ENCODE measurements at regions not wholly inside any gene's neighbourhood (a gene's known extent, or its start where the extent isn't known, plus 50 kb on each side); places are given as distances from the start of the nearest gene placed in this dataset.

DNA sequence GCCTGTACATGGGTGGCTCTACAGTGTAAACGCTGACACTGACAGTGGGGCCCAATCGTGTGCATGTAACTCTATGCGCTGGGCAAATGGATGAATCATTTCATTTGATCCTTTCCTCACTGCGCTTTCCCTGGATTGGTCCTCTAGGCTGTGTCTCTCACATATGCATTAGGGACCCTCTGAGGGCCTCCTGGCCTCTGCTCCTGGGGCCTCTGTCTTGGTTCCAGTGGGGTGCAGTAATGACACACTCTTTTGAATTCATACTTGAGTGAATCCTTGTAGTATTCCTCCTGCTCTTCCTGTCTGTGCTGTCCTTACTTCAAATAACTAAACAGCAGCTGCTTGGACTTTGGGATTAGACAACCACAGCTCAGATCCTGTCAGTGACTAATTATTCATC, 176.5 kb upstream of the ADO start:
- H3K27me3 ChIP-seq (replicated peaks; ENCODE audit: insufficient read depth) = no peaks in the 10 kb centered on the region
- no peaks in the 10 kb centered on the region for H3K9me3 ChIP-seq
- no peak for ATAC-seq (ENCODE audit: insufficient number of reproducible peaks, low FRiP score, low read depth)
- no peak overlapping the region for H3K27ac ChIP-seq
- TF ChIP-seq, protein P1, sequence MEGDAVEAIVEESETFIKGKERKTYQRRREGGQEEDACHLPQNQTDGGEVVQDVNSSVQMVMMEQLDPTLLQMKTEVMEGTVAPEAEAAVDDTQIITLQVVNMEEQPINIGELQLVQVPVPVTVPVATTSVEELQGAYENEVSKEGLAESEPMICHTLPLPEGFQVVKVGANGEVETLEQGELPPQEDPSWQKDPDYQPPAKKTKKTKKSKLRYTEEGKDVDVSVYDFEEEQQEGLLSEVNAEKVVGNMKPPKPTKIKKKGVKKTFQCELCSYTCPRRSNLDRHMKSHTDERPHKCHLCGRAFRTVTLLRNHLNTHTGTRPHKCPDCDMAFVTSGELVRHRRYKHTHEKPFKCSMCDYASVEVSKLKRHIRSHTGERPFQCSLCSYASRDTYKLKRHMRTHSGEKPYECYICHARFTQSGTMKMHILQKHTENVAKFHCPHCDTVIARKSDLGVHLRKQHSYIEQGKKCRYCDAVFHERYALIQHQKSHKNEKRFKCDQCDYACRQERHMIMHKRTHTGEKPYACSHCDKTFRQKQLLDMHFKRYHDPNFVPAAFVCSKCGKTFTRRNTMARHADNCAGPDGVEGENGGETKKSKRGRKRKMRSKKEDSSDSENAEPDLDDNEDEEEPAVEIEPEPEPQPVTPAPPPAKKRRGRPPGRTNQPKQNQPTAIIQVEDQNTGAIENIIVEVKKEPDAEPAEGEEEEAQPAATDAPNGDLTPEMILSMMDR (IDR thresholded peaks at IDR 0.05) = no peak
- H3K36me3 ChIP-seq = no peaks in the 10 kb centered on the region
- no peaks in the 10 kb centered on the region for H3K4me1 ChIP-seq (ENCODE audit: control insufficient read depth in 1 of 2, low read depth in 2 of 2)
- DNase-seq (ENCODE audit: low spot score) = no peak
- no peak overlapping the region for H3K4me3 ChIP-seq

DNA sequence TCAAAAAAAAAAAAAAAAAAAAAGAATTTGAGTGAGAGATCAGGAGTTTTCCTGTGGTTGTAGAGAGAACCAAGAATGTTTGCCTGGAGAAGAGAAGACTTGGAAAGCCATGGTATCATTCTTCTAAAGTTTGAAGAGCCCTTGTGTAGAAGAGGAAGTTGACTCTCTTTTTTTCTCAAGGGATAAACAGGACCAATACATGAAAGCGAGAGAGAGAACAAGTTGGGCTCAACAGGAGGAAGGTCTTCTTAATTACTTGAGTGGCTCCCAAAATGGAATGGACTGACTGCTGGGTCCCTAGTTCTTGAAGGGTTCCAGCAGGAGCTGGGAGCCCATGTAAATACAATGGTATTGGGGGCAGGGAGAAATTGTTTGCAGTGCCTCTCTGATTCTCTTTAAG, 173.3 kb upstream of the ADO start:
- TF ChIP-seq, protein P1 (IDR thresholded peaks at IDR 0.05) = no peak

DNA sequence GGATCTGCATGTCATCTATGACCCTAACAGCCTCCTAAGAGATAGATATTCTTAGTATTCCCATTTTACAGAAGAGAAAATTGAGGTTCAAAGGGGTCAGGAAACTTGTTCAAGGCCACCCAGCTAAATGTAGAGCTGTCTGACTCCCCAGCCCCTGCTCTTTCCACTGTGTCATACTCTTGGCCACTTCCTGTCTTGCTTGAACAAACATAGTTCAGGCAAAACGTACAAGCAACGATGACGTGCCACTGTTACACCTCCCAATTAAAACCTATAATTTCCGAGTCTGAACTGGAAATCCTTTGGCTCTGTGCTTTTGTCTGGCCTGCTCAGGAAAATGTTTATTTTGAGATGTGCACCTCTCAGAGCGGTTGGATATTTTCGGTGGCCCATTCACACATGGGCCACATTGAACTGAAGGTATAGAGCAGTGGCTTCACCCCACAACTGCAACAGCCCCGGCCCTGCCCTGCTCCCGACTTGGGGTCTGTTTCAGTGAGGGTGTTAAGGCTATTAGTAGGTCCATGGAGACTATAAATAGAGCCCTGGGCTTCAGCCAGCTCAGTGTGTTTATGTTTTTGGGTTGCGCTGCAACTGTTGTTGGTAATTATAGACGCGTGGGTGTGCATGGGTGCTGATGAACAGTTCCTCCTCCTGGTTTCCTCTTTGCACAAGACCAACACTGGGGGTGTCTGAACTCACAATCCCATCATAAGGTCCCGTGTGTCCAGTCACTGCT, 172.3 kb upstream of the ADO start:
- TF ChIP-seq, protein P1 (IDR thresholded peaks at IDR 0.05) = no peak
- DNase-seq (ENCODE audit: low spot score) (no peak), ATAC-seq (ENCODE audit: insufficient number of reproducible peaks, low FRiP score, low read depth) (no peak)
- H3K27me3 ChIP-seq (replicated peaks; ENCODE audit: insufficient read depth) = no peaks in the 10 kb centered on the region
- no peaks in the 10 kb centered on the region for H3K36me3 ChIP-seq
- no peak overlapping the region for H3K4me3 ChIP-seq
- H3K27ac ChIP-seq = no peak overlapping the region
- H3K4me1 ChIP-seq (ENCODE audit: control insufficient read depth in 1 of 2, low read depth in 2 of 2) = peaks cover 0 to 4% of the 10 kb centered on the region in 2 donors
- H3K9me3 ChIP-seq = no peaks in the 10 kb centered on the region

More for the DNA sequence above, 173.3 kb upstream of the ADO start:
- DNase-seq (ENCODE audit: low spot score) = no peak
- H3K4me3 ChIP-seq = no peak overlapping the region
- H3K27ac ChIP-seq = no peak overlapping the region
- H3K36me3 ChIP-seq = no peaks in the 10 kb centered on the region
- H3K9me3 ChIP-seq = no peaks in the 10 kb centered on the region
- no peaks in the 10 kb centered on the region for H3K4me1 ChIP-seq (ENCODE audit: control insufficient read depth in 1 of 2, low read depth in 2 of 2)
- H3K27me3 ChIP-seq (replicated peaks; ENCODE audit: insufficient read depth) = no peaks in the 10 kb centered on the region
- no peak for ATAC-seq (ENCODE audit: insufficient number of reproducible peaks, low FRiP score, low read depth)

DNA sequence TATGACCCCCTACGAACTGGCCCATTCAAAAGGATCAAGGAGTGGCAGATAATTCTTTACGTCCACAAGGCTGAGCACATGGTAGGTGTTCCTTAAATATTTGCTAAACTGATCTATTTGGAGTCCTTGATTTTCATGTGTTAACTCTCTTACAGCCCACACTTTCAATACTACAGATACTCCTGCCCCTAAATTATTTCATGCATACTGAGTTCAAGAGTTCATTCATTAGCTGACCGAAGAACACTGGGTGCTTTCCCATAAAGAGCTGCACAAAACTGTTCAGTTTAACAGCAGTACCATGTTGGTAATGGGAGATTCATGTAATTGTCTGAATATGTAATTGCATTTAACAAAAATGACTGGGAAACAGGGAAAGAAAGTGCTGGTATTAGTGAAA, 170.5 kb upstream of the ADO start:
- Histone ChIP-seq H3K36me3 (no peaks in the 10 kb centered on the region), H3K9me3 (no peaks in the 10 kb centered on the region), H3K4me1 (ENCODE audit: control insufficient read depth in 1 of 2, low read depth in 2 of 2) (peaks cover 3 to 4% of the 10 kb centered on the region in 2 donors), H3K27ac (no peak overlapping the region), H3K27me3 (replicated peaks; ENCODE audit: insufficient read depth) (no peaks in the 10 kb centered on the region), H3K4me3 (no peak overlapping the region)
- TF ChIP-seq, protein P1 (IDR thresholded peaks at IDR 0.05) = no peak
- DNase-seq (ENCODE audit: low spot score) (no peak), ATAC-seq (ENCODE audit: insufficient number of reproducible peaks, low FRiP score, low read depth) (no peak)

DNA sequence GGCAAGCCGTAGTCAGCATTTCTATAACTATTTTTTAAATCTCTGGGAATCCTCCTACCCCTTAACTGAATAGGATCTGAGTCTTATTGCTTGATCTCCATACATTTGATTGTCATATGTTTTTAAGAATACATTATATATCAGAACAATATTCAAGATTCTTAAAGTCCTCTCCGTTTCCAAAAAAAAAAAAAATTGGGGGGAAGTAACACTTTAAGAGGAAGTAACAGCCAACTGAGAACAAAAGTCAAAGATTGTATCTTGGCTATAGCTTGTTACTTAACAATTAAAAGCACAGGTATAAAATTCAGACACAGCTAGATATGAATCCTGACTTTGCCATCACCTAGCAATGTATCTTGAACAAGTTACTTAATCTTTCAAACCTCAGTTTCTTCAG, 169.9 kb upstream of the ADO start:
- Histone ChIP-seq H3K36me3 (no peaks in the 10 kb centered on the region), H3K27ac (no peak overlapping the region), H3K4me1 (ENCODE audit: control insufficient read depth in 1 of 2, low read depth in 2 of 2) (peaks cover 3 to 4% of the 10 kb centered on the region in 2 donors), H3K27me3 (replicated peaks; ENCODE audit: insufficient read depth) (no peaks in the 10 kb centered on the region), H3K9me3 (no peaks in the 10 kb centered on the region), H3K4me3 (no peak overlapping the region)
- DNase-seq (ENCODE audit: low spot score) (no peak), ATAC-seq (ENCODE audit: insufficient number of reproducible peaks, low FRiP score, low read depth) (no peak)
- TF ChIP-seq, protein P1 (IDR thresholded peaks at IDR 0.05) = no peak

All from thoracic aorta (tissue), 2 donors.